Hepatocyte (in vitro differentiated cells): ENCODE measurements at regions not wholly inside any gene's neighbourhood (a gene's known extent, or its start where the extent isn't known, plus 50 kb on each side); places are given as distances from the start of the nearest gene placed in this dataset.

Source experiments
- CTCF ChIP-seq: fragments of 200-600 bp; sonication (generic); IDR thresholded peaks from 2 replicates; pipeline ENCODE4 v1.5.1; 2016; ENCODE audit warnings: antibody characterized with exemption, mild to moderate bottlenecking; ENCODE audit not compliant: poor library complexity
- EZH2phosphoT487 ChIP-seq: fragments of 200-600 bp; sonication (generic); IDR thresholded peaks from one replicate; pipeline ENCODE4 v1.6.1; 2018; ENCODE audit warnings: antibody characterized with exemption, mild to moderate bottlenecking, low read depth, moderate library complexity; ENCODE audit not compliant: unreplicated experiment, severe bottlenecking

GRCh38 chr3:127106053-127106452 lies 86.9 kb upstream of the PRR23E start:
- TF ChIP-seq CTCF: no peak
- no peak for TF ChIP-seq EZH2phosphoT487
